ENCODE measurements at regions not wholly inside any gene's neighbourhood (a gene's known extent, or its start where the extent isn't known, plus 50 kb on each side); places are given as distances from the start of the nearest gene placed in this dataset.

DNA sequence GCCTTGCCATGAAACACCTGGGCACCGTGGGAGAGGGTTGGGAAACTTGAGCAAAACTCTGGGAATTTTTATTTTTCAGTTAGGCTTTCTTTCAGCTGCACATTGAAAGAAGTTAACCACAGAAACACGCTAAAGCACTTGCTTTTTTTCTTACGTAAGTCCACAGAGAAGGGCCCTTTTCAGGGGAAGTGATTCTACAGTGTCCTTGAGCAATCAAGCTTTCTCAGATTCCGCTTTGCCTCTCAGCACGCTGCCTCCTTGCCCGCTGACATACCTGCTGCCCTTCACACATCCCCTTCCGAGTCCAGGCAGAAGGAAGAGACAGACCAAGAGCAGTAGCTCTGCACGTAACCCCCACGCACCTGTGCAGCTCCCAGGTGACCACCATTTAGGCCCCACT is 135.5 kb upstream of the MYT1L start:
- POLR2A ChIA-PET = no interaction called here
- DNase-seq (ENCODE audit: low read depth, low spot score) (no peak), ATAC-seq (no peak)
- RAD21 ChIA-PET (ENCODE audit: low non-redundant PET in 1 of 2, low total read pairs in 2 of 2, uncharacterized antibody in 2 of 2, unreplicated experiment in 2 of 2) = no interaction called here
- Histone ChIP-seq H2AFZ (ENCODE audit: low read depth, low read length, poor library complexity, severe bottlenecking) (no peak overlapping the region), H3K36me3 (ENCODE audit: control insufficient read depth in 1 of 2, insufficient read depth in 2 of 2, low read length in 2 of 2) (no peaks in the 10 kb centered on the region), H3K4me3 (replicated peaks in 1 of 2; ENCODE audit: low read depth in 1 of 2, low read length in 2 of 2) (no peak overlapping the region), H3K9me3 (ENCODE audit: control insufficient read depth in 1 of 2, insufficient read depth in 1 of 2, low read depth in 1 of 2, low read length in 2 of 2) (no peaks in the 10 kb centered on the region), H3K9me2 (ENCODE audit: insufficient read depth) (no peaks in the 10 kb centered on the region), H3K9ac (ENCODE audit: low read length) (no peak overlapping the region), H4K20me1 (ENCODE audit: insufficient read depth) (no peaks in the 10 kb centered on the region), H3K27ac (ENCODE audit: low read depth, low read length) (no peak overlapping the region), H3K27me3 (ENCODE audit: insufficient read depth, low read length) (no peaks in the 10 kb centered on the region; the same call in 1 of the 2 replicates), H3K79me2 (ENCODE audit: insufficient read depth, low read length) (no peaks in the 10 kb centered on the region), H3K4me2 (ENCODE audit: low read length) (no peak overlapping the region), H3K4me1 (ENCODE audit: control insufficient read depth in 1 of 2, insufficient read depth in 2 of 2, low read length in 2 of 2) (no peaks in the 10 kb centered on the region)
- intact Hi-C loops (cut with micrococcal nuclease) = no loop called here
- BruUV-seq (replicated peaks) = no TSS peak
- TF ChIP-seq POLR2A (IDR thresholded peaks at IDR 0.05; ENCODE audit: borderline replicate concordance, extremely low read depth, insufficient read depth, insufficient read length) = no peak
- TF ChIP-seq, protein P1, sequence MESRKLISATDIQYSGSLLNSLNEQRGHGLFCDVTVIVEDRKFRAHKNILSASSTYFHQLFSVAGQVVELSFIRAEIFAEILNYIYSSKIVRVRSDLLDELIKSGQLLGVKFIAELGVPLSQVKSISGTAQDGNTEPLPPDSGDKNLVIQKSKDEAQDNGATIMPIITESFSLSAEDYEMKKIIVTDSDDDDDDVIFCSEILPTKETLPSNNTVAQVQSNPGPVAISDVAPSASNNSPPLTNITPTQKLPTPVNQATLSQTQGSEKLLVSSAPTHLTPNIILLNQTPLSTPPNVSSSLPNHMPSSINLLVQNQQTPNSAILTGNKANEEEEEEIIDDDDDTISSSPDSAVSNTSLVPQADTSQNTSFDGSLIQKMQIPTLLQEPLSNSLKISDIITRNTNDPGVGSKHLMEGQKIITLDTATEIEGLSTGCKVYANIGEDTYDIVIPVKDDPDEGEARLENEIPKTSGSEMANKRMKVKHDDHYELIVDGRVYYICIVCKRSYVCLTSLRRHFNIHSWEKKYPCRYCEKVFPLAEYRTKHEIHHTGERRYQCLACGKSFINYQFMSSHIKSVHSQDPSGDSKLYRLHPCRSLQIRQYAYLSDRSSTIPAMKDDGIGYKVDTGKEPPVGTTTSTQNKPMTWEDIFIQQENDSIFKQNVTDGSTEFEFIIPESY (IDR thresholded peaks at IDR 0.05; ENCODE audit: extremely low read depth, insufficient replicate concordance, low read length) = no peak
- CTCF ChIA-PET = no interaction called here

DNA sequence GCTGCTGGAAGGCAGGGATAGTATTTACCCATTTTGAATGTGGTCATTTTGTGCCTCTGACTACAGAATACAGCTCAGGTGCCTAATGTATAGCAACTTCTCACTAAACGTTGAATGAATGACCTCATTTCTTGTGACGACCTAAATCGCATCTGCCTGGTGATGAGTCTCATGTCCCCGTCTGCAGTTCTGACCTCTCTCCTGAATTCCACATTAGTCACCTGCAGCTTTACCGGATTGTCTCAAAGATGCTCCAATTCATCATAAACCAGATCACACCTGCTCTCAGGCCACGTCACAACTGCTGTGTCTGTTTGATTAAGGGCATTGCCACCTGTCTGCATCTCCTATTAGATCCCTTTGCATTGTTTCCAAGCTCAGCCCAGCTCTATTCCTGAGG is 133.6 kb upstream of the MYT1L start:
- Histone ChIP-seq H3K79me2 (ENCODE audit: insufficient read depth, low read length) (no peaks in the 10 kb centered on the region), H3K27ac (ENCODE audit: low read depth, low read length) (no peak overlapping the region), H4K20me1 (ENCODE audit: insufficient read depth) (no peaks in the 10 kb centered on the region), H3K4me2 (ENCODE audit: low read length) (no peak overlapping the region), H3K36me3 (ENCODE audit: control insufficient read depth in 1 of 2, insufficient read depth in 2 of 2, low read length in 2 of 2) (no peaks in the 10 kb centered on the region), H3K9ac (ENCODE audit: low read length) (no peak overlapping the region), H3K9me3 (ENCODE audit: control insufficient read depth in 1 of 2, insufficient read depth in 1 of 2, low read depth in 1 of 2, low read length in 2 of 2) (no peaks in the 10 kb centered on the region), H3K4me3 (replicated peaks in 1 of 2; ENCODE audit: low read depth in 1 of 2, low read length in 2 of 2) (no peak overlapping the region), H2AFZ (ENCODE audit: low read depth, low read length, poor library complexity, severe bottlenecking) (no peak overlapping the region), H3K9me2 (ENCODE audit: insufficient read depth) (no peaks in the 10 kb centered on the region), H3K4me1 (ENCODE audit: control insufficient read depth in 1 of 2, insufficient read depth in 2 of 2, low read length in 2 of 2) (no peaks in the 10 kb centered on the region), H3K27me3 (ENCODE audit: insufficient read depth, low read length) (no peaks in the 10 kb centered on the region; the same call in 1 of the 2 replicates)
- ChIA-PET CTCF (no interaction called here), RAD21 (ENCODE audit: low non-redundant PET in 1 of 2, low total read pairs in 2 of 2, uncharacterized antibody in 2 of 2, unreplicated experiment in 2 of 2) (no interaction called here), POLR2A (no interaction called here)
- intact Hi-C loops (cut with micrococcal nuclease) = no loop called here
- BruUV-seq (replicated peaks) = no TSS peak
- ATAC-seq = no peak
- no peak for DNase-seq (ENCODE audit: low read depth, low spot score)
- TF ChIP-seq FOSL1 (IDR thresholded peaks at IDR 0.05; ENCODE audit: low read depth) (no peak), POLR2A (IDR thresholded peaks at IDR 0.05; ENCODE audit: borderline replicate concordance, extremely low read depth, insufficient read depth, insufficient read length) (no peak), SIN3A (IDR thresholded peaks at IDR 0.05; ENCODE audit: low read depth) (no peak), CEBPB (IDR thresholded peaks at IDR 0.05; ENCODE audit: low read depth) (no peak), POLR2AphosphoS5 (IDR thresholded peaks at IDR 0.05; ENCODE audit: low read depth, low read length) (no peak)
- TF ChIP-seq, protein P1 (IDR thresholded peaks at IDR 0.05; ENCODE audit: extremely low read depth, insufficient replicate concordance, low read length) = no peak
- TF ChIP-seq, protein P2, sequence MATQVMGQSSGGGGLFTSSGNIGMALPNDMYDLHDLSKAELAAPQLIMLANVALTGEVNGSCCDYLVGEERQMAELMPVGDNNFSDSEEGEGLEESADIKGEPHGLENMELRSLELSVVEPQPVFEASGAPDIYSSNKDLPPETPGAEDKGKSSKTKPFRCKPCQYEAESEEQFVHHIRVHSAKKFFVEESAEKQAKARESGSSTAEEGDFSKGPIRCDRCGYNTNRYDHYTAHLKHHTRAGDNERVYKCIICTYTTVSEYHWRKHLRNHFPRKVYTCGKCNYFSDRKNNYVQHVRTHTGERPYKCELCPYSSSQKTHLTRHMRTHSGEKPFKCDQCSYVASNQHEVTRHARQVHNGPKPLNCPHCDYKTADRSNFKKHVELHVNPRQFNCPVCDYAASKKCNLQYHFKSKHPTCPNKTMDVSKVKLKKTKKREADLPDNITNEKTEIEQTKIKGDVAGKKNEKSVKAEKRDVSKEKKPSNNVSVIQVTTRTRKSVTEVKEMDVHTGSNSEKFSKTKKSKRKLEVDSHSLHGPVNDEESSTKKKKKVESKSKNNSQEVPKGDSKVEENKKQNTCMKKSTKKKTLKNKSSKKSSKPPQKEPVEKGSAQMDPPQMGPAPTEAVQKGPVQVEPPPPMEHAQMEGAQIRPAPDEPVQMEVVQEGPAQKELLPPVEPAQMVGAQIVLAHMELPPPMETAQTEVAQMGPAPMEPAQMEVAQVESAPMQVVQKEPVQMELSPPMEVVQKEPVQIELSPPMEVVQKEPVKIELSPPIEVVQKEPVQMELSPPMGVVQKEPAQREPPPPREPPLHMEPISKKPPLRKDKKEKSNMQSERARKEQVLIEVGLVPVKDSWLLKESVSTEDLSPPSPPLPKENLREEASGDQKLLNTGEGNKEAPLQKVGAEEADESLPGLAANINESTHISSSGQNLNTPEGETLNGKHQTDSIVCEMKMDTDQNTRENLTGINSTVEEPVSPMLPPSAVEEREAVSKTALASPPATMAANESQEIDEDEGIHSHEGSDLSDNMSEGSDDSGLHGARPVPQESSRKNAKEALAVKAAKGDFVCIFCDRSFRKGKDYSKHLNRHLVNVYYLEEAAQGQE (IDR thresholded peaks at IDR 0.05; ENCODE audit: low read depth) = no peak
- TF ChIP-seq, protein P3, sequence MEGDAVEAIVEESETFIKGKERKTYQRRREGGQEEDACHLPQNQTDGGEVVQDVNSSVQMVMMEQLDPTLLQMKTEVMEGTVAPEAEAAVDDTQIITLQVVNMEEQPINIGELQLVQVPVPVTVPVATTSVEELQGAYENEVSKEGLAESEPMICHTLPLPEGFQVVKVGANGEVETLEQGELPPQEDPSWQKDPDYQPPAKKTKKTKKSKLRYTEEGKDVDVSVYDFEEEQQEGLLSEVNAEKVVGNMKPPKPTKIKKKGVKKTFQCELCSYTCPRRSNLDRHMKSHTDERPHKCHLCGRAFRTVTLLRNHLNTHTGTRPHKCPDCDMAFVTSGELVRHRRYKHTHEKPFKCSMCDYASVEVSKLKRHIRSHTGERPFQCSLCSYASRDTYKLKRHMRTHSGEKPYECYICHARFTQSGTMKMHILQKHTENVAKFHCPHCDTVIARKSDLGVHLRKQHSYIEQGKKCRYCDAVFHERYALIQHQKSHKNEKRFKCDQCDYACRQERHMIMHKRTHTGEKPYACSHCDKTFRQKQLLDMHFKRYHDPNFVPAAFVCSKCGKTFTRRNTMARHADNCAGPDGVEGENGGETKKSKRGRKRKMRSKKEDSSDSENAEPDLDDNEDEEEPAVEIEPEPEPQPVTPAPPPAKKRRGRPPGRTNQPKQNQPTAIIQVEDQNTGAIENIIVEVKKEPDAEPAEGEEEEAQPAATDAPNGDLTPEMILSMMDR (IDR thresholded peaks at IDR 0.05 in 2 of 3, conservative IDR thresholded peaks at IDR 0.05 in 1 of 3; ENCODE audit: borderline replicate concordance in 1 of 3, insufficient read depth in 1 of 3, low read depth in 2 of 3, low read length in 2 of 3) = no peak
- TF ChIP-seq, protein P4, sequence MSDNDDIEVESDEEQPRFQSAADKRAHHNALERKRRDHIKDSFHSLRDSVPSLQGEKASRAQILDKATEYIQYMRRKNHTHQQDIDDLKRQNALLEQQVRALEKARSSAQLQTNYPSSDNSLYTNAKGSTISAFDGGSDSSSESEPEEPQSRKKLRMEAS (IDR thresholded peaks at IDR 0.05) = no peak

All from HCT116 (cell line).